Activated CD8-positive, alpha-beta T cell treated with anti-CD3 and anti-CD28 coated beads, Interleukin-2, amount 10 ng/mL, durations not matched to agents 7 days and 5 days (primary cell): ENCODE measurements at regions not wholly inside any gene's neighbourhood (a gene's known extent, or its start where the extent isn't known, plus 50 kb on each side); places are given as distances from the start of the nearest gene placed in this dataset.
"Not testable (repeated sequence)": the region's sequence is repeated elsewhere in the genome, so short reads cannot be mapped to it uniquely, and the experiment has no call there.

Experiments
- ATAC-seq: fragments of 150-1000 bp; cut with Tn5 transposase; one replicate; pipeline ENCODE4 v1.10.0; 2021; ENCODE audit warnings: moderate library complexity
- CTCF ChIA-PET: fragments of 350-600 bp; sonication (Branson Sonifier 250); formaldehyde crosslinking; loops from one replicate; lab custom pipeline; 2021; ENCODE audit warnings: antibody characterized with exemption; lab: Charles Lee
- POLR2A ChIA-PET: fragments of 350-600 bp; sonication (Branson Sonifier 250); formaldehyde crosslinking; loops from one replicate; lab custom pipeline; 2021; ENCODE audit warnings: antibody characterized with exemption; lab: Charles Lee
- DNase-seq: peaks from one replicate; pipeline ENCODE4 v3.0.0-alpha.2; 2020
- H3K27ac Mint-ChIP-seq: one replicate; pipeline ENCODE4 v1.8.0; 2021; ENCODE audit warnings: mild to moderate bottlenecking, mixed read lengths
- H3K27me3 Mint-ChIP-seq: one replicate; pipeline ENCODE4 v1.8.0; 2021; ENCODE audit warnings: low read depth, mixed read lengths
- H3K36me3 Mint-ChIP-seq: one replicate; pipeline ENCODE4 v1.8.0; 2021; ENCODE audit warnings: low read depth, mixed read lengths
- H3K4me1 Mint-ChIP-seq: one replicate; pipeline ENCODE4 v1.8.0; 2021; ENCODE audit warnings: low read depth, mixed read lengths
- H3K4me3 Mint-ChIP-seq: one replicate; pipeline ENCODE4 v1.8.0; 2021; ENCODE audit warnings: mild to moderate bottlenecking, mixed read lengths
- H3K9me3 Mint-ChIP-seq: one replicate; pipeline ENCODE4 v1.8.0; 2022; ENCODE audit warnings: mixed read lengths; ENCODE audit not compliant: insufficient read depth

DNA sequence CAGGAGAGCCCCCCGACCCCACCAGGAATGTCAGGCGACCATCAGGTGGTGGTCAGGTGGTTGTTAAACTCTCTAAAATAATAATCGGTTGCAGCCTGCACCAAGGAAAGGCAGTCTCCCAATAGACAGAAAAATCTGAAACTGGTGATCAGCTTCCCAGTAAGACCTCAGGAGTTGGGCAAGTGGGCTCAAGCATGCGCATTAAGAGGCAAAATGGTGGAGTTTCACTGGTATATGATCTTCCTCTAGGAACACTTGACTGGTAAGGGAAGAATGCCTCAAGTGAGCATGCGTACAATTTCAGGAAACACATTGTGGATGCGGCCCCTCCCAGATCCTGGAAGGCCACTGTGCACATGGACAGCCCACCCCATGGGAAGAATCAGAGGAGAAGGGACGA lies 619.9 kb downstream of the TYW1 start:
- CTCF ChIA-PET, result no interaction called here
- H3K27me3 Mint-ChIP-seq, result no peaks in the 10 kb centered on the region
- no peaks in the 10 kb centered on the region for H3K36me3 Mint-ChIP-seq
- peaks cover 6% of the 10 kb centered on the region for H3K9me3 Mint-ChIP-seq
- ATAC-seq (no peak), DNase-seq (no peak)
- no peak overlapping the region for H3K4me3 Mint-ChIP-seq
- POLR2A ChIA-PET, result no interaction called here
- no peaks in the 10 kb centered on the region for H3K4me1 Mint-ChIP-seq
- H3K27ac Mint-ChIP-seq, result no peak overlapping the region

DNA sequence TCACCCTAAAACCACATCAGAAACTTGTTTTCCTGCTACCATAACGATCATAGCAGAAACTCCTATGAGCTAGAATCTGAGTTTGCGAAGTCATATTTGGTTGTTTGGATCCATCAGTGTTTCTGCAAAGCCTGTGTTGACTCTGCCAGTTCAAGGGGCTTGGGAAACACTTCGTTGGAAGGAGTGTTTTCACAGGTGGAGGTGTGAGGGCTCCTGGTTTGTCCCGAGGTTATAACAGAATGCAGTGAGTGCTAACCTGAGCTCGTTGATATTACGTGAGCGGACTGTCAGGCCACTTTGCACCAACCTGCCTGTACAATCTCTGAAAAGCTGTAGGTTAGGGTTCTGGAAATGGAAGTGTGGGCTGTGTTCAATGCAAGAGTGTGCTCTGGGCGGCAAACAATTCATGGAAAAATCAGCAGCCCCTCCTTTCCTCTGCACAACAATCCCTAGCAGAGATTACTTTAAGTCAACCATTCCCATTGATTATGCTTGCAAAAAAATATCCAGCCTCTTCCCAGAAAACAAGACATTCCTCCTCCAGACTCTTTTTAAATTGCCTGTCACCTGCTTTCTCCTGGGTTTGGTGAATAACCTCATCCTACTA lies 622.0 kb downstream of the TYW1 start:
- Mint-ChIP-seq H3K27ac (no peak overlapping the region), H3K36me3 (no peaks in the 10 kb centered on the region), H3K27me3 (no peaks in the 10 kb centered on the region), H3K4me3 (no peak overlapping the region), H3K4me1 (no peaks in the 10 kb centered on the region), H3K9me3 (no peaks in the 10 kb centered on the region)
- ChIA-PET POLR2A (no interaction called here), CTCF (no interaction called here)
- ATAC-seq (no peak), DNase-seq (no peak)

DNA sequence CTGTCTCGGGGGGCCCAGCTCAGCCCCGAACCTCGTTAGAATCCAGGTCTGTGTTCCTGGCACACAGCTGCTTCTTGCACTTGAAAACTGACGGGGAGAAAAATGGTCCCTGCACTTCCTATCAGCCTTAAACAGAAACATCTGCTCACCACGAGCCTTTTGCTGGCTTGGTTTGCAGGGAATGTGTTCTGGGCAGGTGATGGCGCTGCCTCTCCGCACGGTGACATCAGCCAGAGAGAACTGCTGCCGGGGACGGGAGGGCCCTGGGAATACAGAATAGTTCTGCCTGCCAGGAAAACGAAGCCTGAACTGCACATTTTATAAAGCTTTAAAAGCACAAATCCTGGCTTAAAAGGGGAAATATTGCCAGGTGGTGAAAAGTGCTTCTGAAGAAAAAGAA lies 622.5 kb downstream of the TYW1 start:
- H3K27ac Mint-ChIP-seq, result no peak overlapping the region
- H3K9me3 Mint-ChIP-seq, result no peaks in the 10 kb centered on the region
- ATAC-seq, result no peak
- no peaks in the 10 kb centered on the region for H3K27me3 Mint-ChIP-seq
- no peak for DNase-seq
- H3K36me3 Mint-ChIP-seq, result no peaks in the 10 kb centered on the region
- H3K4me3 Mint-ChIP-seq, result no peak overlapping the region
- no peaks in the 10 kb centered on the region for H3K4me1 Mint-ChIP-seq
- ChIA-PET POLR2A (no interaction called here), CTCF (no interaction called here)

DNA sequence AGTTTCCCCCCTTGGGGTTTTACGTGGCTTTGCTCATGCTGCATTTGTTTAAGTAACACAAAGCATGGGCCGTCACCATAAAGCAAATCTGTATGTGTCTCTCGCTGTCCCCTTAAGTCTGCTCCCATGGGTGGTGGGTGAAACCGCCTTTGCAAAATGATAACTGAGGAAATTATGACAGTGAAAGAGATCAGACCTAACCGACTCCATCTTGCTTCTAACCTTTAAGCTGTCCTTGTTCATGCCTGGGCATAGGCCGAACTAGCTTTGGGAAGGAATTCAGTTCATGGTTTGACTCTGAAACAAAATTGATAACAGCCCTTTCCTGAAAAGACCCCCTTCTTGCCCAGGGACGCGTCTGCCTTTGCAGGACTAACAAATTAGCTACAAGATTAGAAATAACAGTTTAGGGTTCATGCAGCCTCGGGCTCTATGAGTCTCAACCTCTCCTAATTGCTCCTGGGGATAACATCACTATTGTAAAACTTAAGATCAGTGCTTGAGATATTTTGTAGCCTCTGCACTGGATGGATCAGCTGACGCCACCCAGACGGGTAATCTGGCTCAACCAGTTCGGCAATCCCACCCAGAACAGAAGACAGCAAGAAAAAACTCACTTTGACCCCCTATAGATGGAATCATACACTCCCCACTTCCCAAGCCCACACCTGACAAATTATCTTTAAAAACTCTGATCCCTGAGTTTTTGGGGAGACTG lies 623.7 kb downstream of the TYW1 start:
- no peaks in the 10 kb centered on the region for H3K9me3 Mint-ChIP-seq
- no peaks in the 10 kb centered on the region for H3K36me3 Mint-ChIP-seq
- H3K27me3 Mint-ChIP-seq, result no peaks in the 10 kb centered on the region
- no peak for DNase-seq
- no peaks in the 10 kb centered on the region for H3K4me1 Mint-ChIP-seq
- ChIA-PET POLR2A (no interaction called here), CTCF (no interaction called here)
- no peak overlapping the region for H3K4me3 Mint-ChIP-seq
- no peak overlapping the region for H3K27ac Mint-ChIP-seq
- no peak for ATAC-seq

DNA sequence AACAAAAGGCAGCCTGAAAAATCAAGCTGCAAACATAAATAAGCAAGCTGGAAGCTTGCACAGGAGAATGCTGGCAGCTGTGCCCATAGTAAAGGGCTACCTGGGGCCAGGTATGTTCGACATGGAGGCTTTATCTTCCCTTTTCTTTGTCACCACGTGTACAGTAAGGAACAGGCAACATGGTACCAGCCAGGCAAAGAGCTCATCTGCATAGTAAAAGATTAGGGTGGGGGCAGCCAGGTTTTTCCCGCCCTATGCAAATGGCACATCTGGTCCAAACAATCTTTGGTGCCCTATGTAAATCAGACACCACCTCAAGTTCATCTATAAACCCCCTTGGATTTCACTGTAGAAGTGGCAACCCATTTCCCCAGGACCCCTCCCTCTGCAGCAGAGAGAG lies 625.1 kb downstream of the TYW1 start:
- CTCF ChIA-PET, result no interaction called here
- no peak for DNase-seq
- no peak for ATAC-seq

DNA sequence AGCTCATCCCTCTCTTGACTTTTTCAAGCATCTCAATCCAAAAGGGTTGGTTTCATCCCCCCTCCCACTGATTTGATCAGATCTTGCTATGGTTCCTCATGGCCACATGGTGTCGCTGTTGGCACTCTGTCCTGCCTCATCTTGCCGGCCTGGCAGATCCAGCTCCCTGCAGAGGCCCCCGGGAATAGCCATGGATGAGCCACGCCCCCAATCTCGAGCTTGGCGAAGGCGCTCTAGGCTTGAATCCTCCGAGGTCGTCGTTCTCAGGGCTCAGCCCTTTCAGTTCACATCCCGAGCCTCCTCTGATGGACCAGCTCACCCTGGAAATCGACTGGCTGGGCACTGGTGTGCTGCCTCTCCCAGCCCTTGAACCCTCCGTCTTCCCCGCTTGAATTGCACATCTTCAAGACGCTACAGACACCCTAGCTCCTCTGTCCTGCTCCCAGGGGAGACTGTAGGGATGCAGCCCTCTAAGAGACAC lies 628.7 kb downstream of the TYW1 start:
- CTCF ChIA-PET, result interaction anchor here (1.4 kb wide), 1 partner anchor 14 kb away, joined by 5 read pairs; no protein-coding TSS in a partner anchor
- no peaks in the 10 kb centered on the region for H3K27me3 Mint-ChIP-seq
- POLR2A ChIA-PET, result no interaction called here
- peaks cover 5% of the 10 kb centered on the region for H3K9me3 Mint-ChIP-seq
- DNase-seq, result peak; percentile 32
- ATAC-seq, result no peak
- no peaks in the 10 kb centered on the region for H3K4me1 Mint-ChIP-seq
- H3K27ac Mint-ChIP-seq, result no peak overlapping the region
- H3K4me3 Mint-ChIP-seq, result no peak overlapping the region
- H3K36me3 Mint-ChIP-seq, result no peaks in the 10 kb centered on the region

More for the DNA sequence above, 625.1 kb downstream of the TYW1 start:
- POLR2A ChIA-PET, result no interaction called here
- H3K36me3 Mint-ChIP-seq, result no peaks in the 10 kb centered on the region
- H3K4me3 Mint-ChIP-seq, result no peak overlapping the region
- no peak overlapping the region for H3K27ac Mint-ChIP-seq
- H3K4me1 Mint-ChIP-seq, result no peaks in the 10 kb centered on the region
- H3K27me3 Mint-ChIP-seq, result no peaks in the 10 kb centered on the region
- no peaks in the 10 kb centered on the region for H3K9me3 Mint-ChIP-seq

DNA sequence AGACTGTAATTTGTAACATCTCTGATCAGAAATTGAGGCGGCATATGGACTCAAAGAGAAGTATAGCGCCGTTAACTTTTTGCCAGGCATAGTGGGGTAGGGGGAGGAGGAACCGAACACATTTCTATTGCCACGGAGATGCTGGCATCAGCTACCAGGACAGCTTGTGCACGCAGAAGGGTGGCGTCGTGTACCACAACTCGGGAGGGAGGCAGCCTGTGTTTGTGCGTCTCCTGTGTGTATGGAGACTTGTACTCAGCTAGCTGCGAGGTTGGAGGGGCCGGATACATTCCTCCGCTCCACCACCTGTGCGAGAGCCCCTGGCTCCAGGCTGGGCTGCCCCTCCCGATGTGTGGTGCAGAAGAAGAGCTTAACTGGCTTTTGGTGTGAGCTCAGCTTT lies 634.8 kb downstream of the TYW1 start:
- Mint-ChIP-seq H3K36me3 (no peaks in the 10 kb centered on the region), H3K4me3 (no peak overlapping the region), H3K27me3 (no peaks in the 10 kb centered on the region), H3K9me3 (peaks cover 5% of the 10 kb centered on the region), H3K27ac (no peak overlapping the region), H3K4me1 (no peaks in the 10 kb centered on the region)
- CTCF ChIA-PET, result no interaction called here
- POLR2A ChIA-PET, result no interaction called here
- ATAC-seq, result no peak
- no peak for DNase-seq

DNA sequence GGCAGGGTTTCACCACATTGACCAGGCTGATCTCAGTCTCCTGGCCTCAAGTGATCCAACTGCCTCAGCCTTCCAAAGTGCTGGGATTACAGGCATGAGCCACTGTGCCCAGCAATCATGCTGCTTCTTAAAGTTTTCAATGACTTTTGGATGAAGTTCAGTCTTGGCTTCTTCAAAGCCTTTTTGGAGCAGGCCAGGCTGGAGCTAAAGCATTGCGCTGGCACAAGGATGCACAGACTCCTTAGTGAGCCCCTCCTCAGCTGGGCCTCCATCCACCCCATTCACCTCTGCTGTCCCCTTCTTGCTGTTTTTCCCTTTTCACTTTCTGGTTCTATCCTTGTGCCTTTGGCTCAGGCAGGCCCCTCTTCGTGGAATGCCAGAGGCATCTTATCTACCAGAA lies 638.6 kb downstream of the TYW1 start:
- ChIA-PET POLR2A (no interaction called here), CTCF (no interaction called here)
- Mint-ChIP-seq H3K4me1 (no peaks in the 10 kb centered on the region), H3K4me3 (no peak overlapping the region), H3K36me3 (no peaks in the 10 kb centered on the region), H3K27ac (no peak overlapping the region), H3K27me3 (no peaks in the 10 kb centered on the region), H3K9me3 (no peaks in the 10 kb centered on the region)
- ATAC-seq (no peak), DNase-seq (no peak)

DNA sequence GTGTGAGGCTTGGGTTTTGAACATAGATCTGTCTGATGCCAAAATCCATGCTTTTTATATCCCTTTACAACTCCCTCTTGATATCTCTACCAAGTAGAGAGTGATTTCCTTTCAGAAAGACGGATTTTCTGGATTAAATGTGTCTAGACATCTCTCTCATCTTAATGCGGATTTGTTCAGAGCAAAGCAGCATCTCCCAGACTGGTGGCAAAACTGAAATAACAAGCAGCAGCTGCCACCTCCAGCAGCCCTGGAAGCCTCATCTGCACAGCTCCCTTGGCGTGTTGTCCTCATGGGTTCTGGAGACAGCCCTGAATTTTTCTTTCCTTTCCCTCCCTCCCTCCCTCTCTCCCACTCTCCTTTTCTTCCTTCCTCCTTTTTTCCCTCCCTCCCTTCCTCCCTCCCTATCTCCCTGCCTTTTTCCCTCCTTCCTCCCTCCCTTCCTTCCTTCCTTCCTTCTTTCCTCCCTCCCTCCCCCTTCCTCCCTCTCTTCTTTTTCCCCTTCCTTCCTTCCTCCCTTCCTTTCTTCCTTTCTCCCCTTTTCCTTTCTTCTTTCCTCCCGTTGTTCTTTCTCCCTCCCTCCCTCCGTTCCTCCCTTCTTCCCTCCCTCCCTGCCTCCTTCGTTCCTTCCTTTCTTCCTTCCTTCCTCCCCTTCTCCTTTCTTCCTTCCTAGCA lies 639.9 kb downstream of the TYW1 start:
- no peak for ATAC-seq
- CTCF ChIA-PET, result no interaction called here
- DNase-seq, result no peak
- Mint-ChIP-seq H3K36me3 (no peaks in the 10 kb centered on the region), H3K4me1 (no peaks in the 10 kb centered on the region), H3K27ac (no peak overlapping the region), H3K9me3 (no peaks in the 10 kb centered on the region), H3K4me3 (no peak overlapping the region), H3K27me3 (no peaks in the 10 kb centered on the region)
- POLR2A ChIA-PET, result no interaction called here

DNA sequence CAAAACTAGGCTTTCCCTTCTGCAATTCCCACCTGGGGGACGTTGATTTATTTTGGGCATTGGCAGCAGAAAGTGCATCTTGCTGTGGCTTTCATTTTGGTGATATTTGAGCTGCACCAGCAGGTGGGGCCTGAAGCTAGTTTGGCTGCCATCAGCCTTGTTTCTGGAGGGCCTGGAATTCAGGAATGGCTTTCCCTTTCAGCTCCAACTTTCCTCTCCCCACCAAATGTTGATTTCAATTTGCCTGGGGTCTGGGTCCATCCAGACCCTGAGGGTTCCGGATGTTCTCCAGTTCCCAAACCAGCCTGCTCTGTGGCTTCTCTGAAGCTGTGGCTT lies 640.4 kb downstream of the TYW1 start:
- DNase-seq (no peak), ATAC-seq (no peak)
- CTCF ChIA-PET, result no interaction called here
- Mint-ChIP-seq H3K4me1 (no peaks in the 10 kb centered on the region), H3K27me3 (no peaks in the 10 kb centered on the region), H3K9me3 (no peaks in the 10 kb centered on the region), H3K36me3 (no peaks in the 10 kb centered on the region), H3K4me3 (no peak overlapping the region), H3K27ac (no peak overlapping the region)
- POLR2A ChIA-PET, result no interaction called here

DNA sequence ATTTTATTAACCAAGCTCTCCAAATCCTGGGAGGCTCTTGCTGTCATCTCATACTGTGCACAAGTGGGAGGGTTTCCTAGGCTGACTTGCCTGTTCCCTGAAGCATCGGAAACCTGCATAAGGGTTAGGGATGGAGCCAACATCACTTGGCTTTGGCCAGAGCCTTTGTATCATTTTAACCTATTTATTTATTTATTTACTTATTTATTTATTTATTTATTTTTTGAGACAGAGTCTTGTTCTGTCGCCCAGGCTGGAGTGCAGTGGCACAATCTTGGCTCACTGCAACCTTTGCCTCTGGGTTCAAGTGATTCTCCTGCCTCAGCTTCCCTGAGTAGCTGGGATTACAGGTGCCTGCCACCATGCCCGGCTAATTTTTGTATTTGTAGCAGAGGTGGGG lies 645.9 kb downstream of the TYW1 start:
- POLR2A ChIA-PET, H3K4me1 Mint-ChIP-seq, H3K9me3 Mint-ChIP-seq, ATAC-seq, H3K27me3 Mint-ChIP-seq, DNase-seq, CTCF ChIA-PET, H3K4me3 Mint-ChIP-seq, H3K27ac Mint-ChIP-seq, H3K36me3 Mint-ChIP-seq: not testable (repeated sequence)

DNA sequence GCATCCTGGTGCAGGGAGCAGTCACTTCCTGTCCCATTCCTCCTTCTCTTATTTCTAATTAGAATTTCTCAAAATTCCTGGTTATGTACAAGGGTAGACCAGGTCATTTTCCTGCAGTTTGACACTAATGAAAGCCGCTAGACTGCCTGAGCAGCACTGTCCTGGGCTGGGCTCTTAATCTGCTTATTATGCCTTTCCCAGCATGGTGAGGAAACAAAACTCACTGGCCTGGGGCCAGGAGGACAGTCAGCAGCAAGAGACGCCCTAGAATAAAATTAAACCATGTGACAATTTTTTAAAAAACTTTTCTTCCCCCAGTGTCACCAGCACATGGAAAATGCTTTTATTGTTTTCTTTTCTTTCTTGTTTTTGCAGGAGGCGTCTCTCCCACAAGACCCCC lies 647.5 kb downstream of the TYW1 start:
- no peaks in the 10 kb centered on the region for H3K4me1 Mint-ChIP-seq
- ChIA-PET CTCF (no interaction called here), POLR2A (no interaction called here)
- ATAC-seq (no peak), DNase-seq (no peak)
- H3K27ac Mint-ChIP-seq, result no peak overlapping the region
- no peaks in the 10 kb centered on the region for H3K27me3 Mint-ChIP-seq
- peaks cover 4% of the 10 kb centered on the region for H3K9me3 Mint-ChIP-seq
- no peak overlapping the region for H3K4me3 Mint-ChIP-seq
- no peaks in the 10 kb centered on the region for H3K36me3 Mint-ChIP-seq
